GM21786 (cell line): ENCODE measurements at regions not wholly inside any gene's neighbourhood (a gene's known extent, or its start where the extent isn't known, plus 50 kb on each side); places are given as distances from the start of the nearest gene placed in this dataset.

Experiments used
- ATAC-seq: cut with Tn5 transposase; IDR thresholded peaks from one replicate; pipeline ENCODE4 v1.9.1; 2021; ENCODE audit not compliant: unreplicated experiment

- ATAC-seq = no peak
These were observed 1320.3 kb downstream of the C4orf33 start for GRCh38 chr4:130416228-130416627.

- no peak for ATAC-seq
These were observed 1323.4 kb downstream of the C4orf33 start for GRCh38 chr4:130419211-130419975.

- ATAC-seq = no peak
These were observed 1326.3 kb downstream of the C4orf33 start for GRCh38 chr4:130422261-130422660.

- no peak for ATAC-seq
These were observed 1328.3 kb downstream of the C4orf33 start for GRCh38 chr4:130424211-130424610.

- no peak for ATAC-seq
These were observed 1336.3 kb downstream of the C4orf33 start for GRCh38 chr4:130432289-130432688.

GRCh38 chr4:130449741-130450140, 1353.8 kb downstream of the C4orf33 start:
- ATAC-seq = no peak

GRCh38 chr4:130468340-130468739, 1372.4 kb downstream of the C4orf33 start:
- no peak for ATAC-seq

GRCh38 chr4:130478406-130478805, 1382.5 kb downstream of the C4orf33 start:
- no peak for ATAC-seq

- no peak for ATAC-seq
These were observed 1383.1 kb downstream of the C4orf33 start for GRCh38 chr4:130479020-130479419.

GRCh38 chr4:130479674-130480073, 1383.7 kb downstream of the C4orf33 start:
- ATAC-seq = no peak

GRCh38 chr4:130484826-130485225, 1388.9 kb downstream of the C4orf33 start:
- ATAC-seq = no peak

GRCh38 chr4:130485371-130485770, 1389.4 kb downstream of the C4orf33 start:
- no peak for ATAC-seq

- no peak for ATAC-seq
These were observed 1390.2 kb downstream of the C4orf33 start for GRCh38 chr4:130486186-130486585.

GRCh38 chr4:130486841-130487240, 1390.9 kb downstream of the C4orf33 start:
- no peak for ATAC-seq

GRCh38 chr4:130510661-130511060, 1414.7 kb downstream of the C4orf33 start:
- no peak for ATAC-seq

- no peak for ATAC-seq
These were observed 1415.8 kb downstream of the C4orf33 start for GRCh38 chr4:130511776-130512175.

GRCh38 chr4:130524057-130524456, 1428.1 kb downstream of the C4orf33 start:
- ATAC-seq = no peak

- ATAC-seq = no peak
These were observed 1434.6 kb downstream of the C4orf33 start for GRCh38 chr4:130530505-130530904.

- ATAC-seq = no peak
These were observed 1438.7 kb downstream of the C4orf33 start for GRCh38 chr4:130534651-130535050.

GRCh38 chr4:130542953-130543352, 1447.0 kb downstream of the C4orf33 start:
- ATAC-seq = no peak

GRCh38 chr4:130545171-130545570, 1449.2 kb downstream of the C4orf33 start:
- ATAC-seq = no peak

- no peak for ATAC-seq
These were observed 1449.6 kb downstream of the C4orf33 start for GRCh38 chr4:130545596-130545995.

GRCh38 chr4:130559268-130559667, 1463.3 kb downstream of the C4orf33 start:
- no peak for ATAC-seq
